Keratinocyte (primary cell): ENCODE measurements at regions not wholly inside any gene's neighbourhood (a gene's known extent, or its start where the extent isn't known, plus 50 kb on each side); places are given as distances from the start of the nearest gene placed in this dataset.

Source experiments
- DNase-seq: peaks from one replicate; pipeline ENCODE4 v3.0.0-alpha.2; 2011; ENCODE audit warnings: low read depth, missing footprints, low spot score
- FAIRE-seq: peaks from 2 replicates; lab custom pipeline; 2011; peaks lifted over from hg19 to GRCh38; lab: Jason Lieb, UNC
- H2AFZ ChIP-seq: 2 replicates; pipeline ENCODE4 v1.6.0; 2012; ENCODE audit warnings: low read length, control low read depth, inconsistent platforms; ENCODE audit not compliant: control insufficient read depth
- H3K27ac ChIP-seq: 2 replicates; pipeline ENCODE4 v1.5.1; 2011; ENCODE audit warnings: low read length; ENCODE audit not compliant: control insufficient read depth, insufficient read depth
- H3K27me3 ChIP-seq: 3 replicates; pipeline ENCODE4 v1.6.0; 2011; ENCODE audit warnings: low read length; ENCODE audit not compliant: control insufficient read depth, insufficient read depth; ENCODE audit errors: extremely low read depth
- H3K36me3 ChIP-seq, 2 experiments: 2 replicates in 1 of 2; 3 replicates in 1 of 2; pipeline ENCODE4 v1.5.1; 2011; ENCODE audit warnings: low read length in 2 of 2, mild to moderate bottlenecking in 1 of 2; ENCODE audit not compliant: control insufficient read depth in 2 of 2, insufficient read depth in 2 of 2; ENCODE audit errors: extremely low read depth in 1 of 2
- H3K4me1 ChIP-seq: 3 replicates; pipeline ENCODE4 v1.5.1; 2011; ENCODE audit warnings: low read length; ENCODE audit not compliant: control insufficient read depth, insufficient read depth; ENCODE audit errors: extremely low read depth
- H3K4me2 ChIP-seq: 3 replicates; pipeline ENCODE4 v1.6.0; 2011; ENCODE audit warnings: low read depth, low read length; ENCODE audit not compliant: control insufficient read depth, insufficient read depth; ENCODE audit errors: extremely low read depth
- H3K4me3 ChIP-seq, 3 experiments: fragments of 200-600 bp in 1 of 3; sonication (generic) in 1 of 3; 2 replicates in 2 of 3; 3 replicates in 1 of 3; pipeline ENCODE4 v1.5.1; 2011 to 2016; ENCODE audit warnings: low read length in 3 of 3, mild to moderate bottlenecking in 3 of 3, control low read depth in 2 of 3, inconsistent platforms in 1 of 3, low read depth in 1 of 3, mixed read lengths in 1 of 3, mixed run types in 1 of 3, moderate library complexity in 1 of 3; ENCODE audit not compliant: control insufficient read depth in 2 of 3, insufficient read depth in 2 of 3; ENCODE audit errors: extremely low read depth in 1 of 3
- H3K79me2 ChIP-seq: 2 replicates; pipeline ENCODE4 v1.6.0; 2012; ENCODE audit warnings: low read length; ENCODE audit not compliant: control insufficient read depth, insufficient read depth
- H3K9ac ChIP-seq: 3 replicates; pipeline ENCODE4 v1.6.0; 2011; ENCODE audit warnings: low read length; ENCODE audit not compliant: control insufficient read depth, insufficient read depth; ENCODE audit errors: extremely low read depth
- H3K9me1 ChIP-seq: 3 replicates; pipeline ENCODE4 v1.6.0; 2011; ENCODE audit warnings: low read length; ENCODE audit not compliant: control insufficient read depth, insufficient read depth; ENCODE audit errors: extremely low read depth
- H3K9me3 ChIP-seq: 2 replicates; pipeline ENCODE4 v1.5.1; 2012; ENCODE audit warnings: low read depth, low read length; ENCODE audit not compliant: control insufficient read depth
- H4K20me1 ChIP-seq: 3 replicates; pipeline ENCODE4 v1.6.0; 2011; ENCODE audit warnings: low read length; ENCODE audit not compliant: control insufficient read depth, insufficient read depth; ENCODE audit errors: extremely low read depth
- CTCF ChIP-seq, 3 experiments: IDR thresholded peaks in 1 of 3; conservative IDR thresholded peaks in 1 of 3; optimal IDR thresholded peaks in 1 of 3; 2 replicates in 2 of 3; 3 replicates in 1 of 3; pipeline versions ENCODE3 to v1.5.1; 2011; ENCODE audit warnings: low read length in 3 of 3, mild to moderate bottlenecking in 3 of 3, moderate library complexity in 2 of 3, control low read depth in 1 of 3, inconsistent platforms in 1 of 3; ENCODE audit not compliant: insufficient read depth in 2 of 3; ENCODE audit errors: extremely low read depth in 1 of 3
- EZH2 ChIP-seq: IDR thresholded peaks from one replicate; pipeline ENCODE4 v1.6.1; 2012; ENCODE audit warnings: inconsistent platforms, mild to moderate bottlenecking, low read length, moderate library complexity
- dilution Hi-C: fragments of 300-500 bp; cut with MboI; formaldehyde crosslinking; loops from one replicate; pipeline ENCODE4 v1.7.0; 2020; ENCODE audit warnings: low sequenced_read_pairs; ENCODE audit not compliant: extremely low pct_ligation_motif_present

GRCh38 chr2:180655842-180656454 is 324.5 kb upstream of the UBE2E3 start:
- no peaks in the 10 kb centered on the region for H3K9me1 ChIP-seq
- FAIRE-seq (no peak), DNase-seq (no peak)
- H3K36me3 ChIP-seq: no peaks in the 10 kb centered on the region
- H3K79me2 ChIP-seq: no peaks in the 10 kb centered on the region
- no peaks in the 10 kb centered on the region for H3K27me3 ChIP-seq
- no peaks in the 10 kb centered on the region for H3K9me3 ChIP-seq
- no peaks in the 10 kb centered on the region for H4K20me1 ChIP-seq
- H3K9ac ChIP-seq: no peak overlapping the region
- peaks cover 26% of the 10 kb centered on the region for H3K4me1 ChIP-seq
- peak in 1 of 3 experiments; percentile 21 for TF ChIP-seq CTCF (optimal IDR thresholded peaks at IDR 0.05 in 1 of 3, IDR thresholded peaks at IDR 0.05 in 1 of 3, conservative IDR thresholded peaks at IDR 0.05 in 1 of 3; ENCODE audit: extremely low read depth in 1 of 3, insufficient read depth in 2 of 3, low read length in 3 of 3)
- TF ChIP-seq EZH2: no peak
- peak overlapping the region; percentile 20 for H3K4me2 ChIP-seq
- dilution Hi-C loops: no loop called here
- no peak overlapping the region for H3K4me3 ChIP-seq
- H3K27ac ChIP-seq: peak overlapping the region; percentile 3
- no peak overlapping the region for H2AFZ ChIP-seq

GRCh38 chr2:180655393-180655792 is 325.0 kb upstream of the UBE2E3 start:
- H3K9me1 ChIP-seq: no peaks in the 10 kb centered on the region
- H3K4me2 ChIP-seq: peak overlapping the region; percentile 20
- no peaks in the 10 kb centered on the region for H4K20me1 ChIP-seq
- H3K4me3 ChIP-seq: no peak overlapping the region
- H3K79me2 ChIP-seq: no peaks in the 10 kb centered on the region
- no peak overlapping the region for H2AFZ ChIP-seq
- H3K27me3 ChIP-seq: no peaks in the 10 kb centered on the region
- H3K9ac ChIP-seq: no peak overlapping the region
- no peaks in the 10 kb centered on the region for H3K9me3 ChIP-seq
- no peak for FAIRE-seq
- TF ChIP-seq EZH2 (no peak), CTCF (optimal IDR thresholded peaks at IDR 0.05 in 1 of 3, IDR thresholded peaks at IDR 0.05 in 1 of 3, conservative IDR thresholded peaks at IDR 0.05 in 1 of 3; ENCODE audit: extremely low read depth in 1 of 3, insufficient read depth in 2 of 3, low read length in 3 of 3) (no peak)
- H3K36me3 ChIP-seq: no peaks in the 10 kb centered on the region
- H3K27ac ChIP-seq: peak overlapping the region; percentile 3
- no peak for DNase-seq
- dilution Hi-C loops: no loop called here
- peaks cover 26% of the 10 kb centered on the region for H3K4me1 ChIP-seq
